CD14-positive monocyte (primary cell): ENCODE measurements at regions not wholly inside any gene's neighbourhood (a gene's known extent, or its start where the extent isn't known, plus 50 kb on each side); places are given as distances from the start of the nearest gene placed in this dataset.

Source experiments
- DNase-seq, 3 donors: peaks; one replicate each; pipeline ENCODE4 v3.0.0-alpha.2; 2011 to 2022
- H2AFZ ChIP-seq: 2 replicates; pipeline ENCODE4 v1.6.0; 2012; ENCODE audit warnings: mild to moderate bottlenecking, low read depth, low read length, inconsistent platforms; ENCODE audit not compliant: insufficient read depth, poor library complexity, severe bottlenecking
- H3K27ac ChIP-seq, 2 donors: 1 replicate in 1 of 2; 2 replicates in 1 of 2; pipeline ENCODE4 v1.5.1; 2012 to 2013; ENCODE audit warnings: low read length in 2 of 2, control low read depth in 1 of 2, inconsistent platforms in 1 of 2, low read depth in 1 of 2, mild to moderate bottlenecking in 1 of 2
- H3K27me3 ChIP-seq, 2 donors: one replicate each; pipeline versions ENCODE4 v1.6.0 to v1.6.1; 2011 to 2013; ENCODE audit warnings: low read length in 2 of 2; ENCODE audit not compliant: control insufficient read depth in 2 of 2, insufficient read depth in 2 of 2
- H3K36me3 ChIP-seq, 2 donors: replicated peaks in 1 of 2; 1 replicate in 1 of 2; 2 replicates in 1 of 2; pipeline versions ENCODE4 v1.5.1 to v1.6.1; 2012 to 2013; ENCODE audit warnings: low read length in 2 of 2, control low read depth in 1 of 2, inconsistent platforms in 1 of 2, mild to moderate bottlenecking in 1 of 2; ENCODE audit not compliant: insufficient read depth in 2 of 2, control insufficient read depth in 1 of 2
- H3K4me1 ChIP-seq, 2 donors: 1 replicate in 1 of 2; 2 replicates in 1 of 2; pipeline versions ENCODE4 v1.5.1 to v1.6.1; 2012 to 2013; ENCODE audit warnings: low read length in 2 of 2, control low read depth in 1 of 2, inconsistent platforms in 1 of 2, mild to moderate bottlenecking in 1 of 2, moderate library complexity in 1 of 2; ENCODE audit not compliant: insufficient read depth in 2 of 2, control insufficient read depth in 1 of 2
- H3K4me2 ChIP-seq: replicated peaks from 2 replicates; pipeline ENCODE3; 2012; ENCODE audit warnings: low read length, moderate library complexity, mild to moderate bottlenecking; ENCODE audit not compliant: poor library complexity, severe bottlenecking; ENCODE audit errors: extremely low read depth
- H3K4me3 ChIP-seq, 3 experiments: fragments of 200-600 bp in 1 of 3; sonication (generic) in 1 of 3; replicated peaks in 1 of 3; 1 replicate in 2 of 3; 2 replicates in 1 of 3; pipeline ENCODE4 v1.5.1; 2011 to 2013; ENCODE audit warnings: low read length in 3 of 3, mild to moderate bottlenecking in 3 of 3, control low read depth in 2 of 3, low read depth in 2 of 3, inconsistent platforms in 1 of 3, moderate library complexity in 1 of 3
- H3K79me2 ChIP-seq: 2 replicates; pipeline ENCODE4 v1.6.0; 2012; ENCODE audit warnings: mild to moderate bottlenecking, control low read depth, inconsistent platforms, low read length, moderate library complexity; ENCODE audit not compliant: insufficient read depth
- H3K9ac ChIP-seq: 2 replicates; pipeline ENCODE4 v1.6.0; 2017; ENCODE audit warnings: low read length, mild to moderate bottlenecking; ENCODE audit not compliant: insufficient read depth, poor library complexity, severe bottlenecking
- H3K9me3 ChIP-seq, 2 donors: replicated peaks in 1 of 2; 1 replicate in 1 of 2; 2 replicates in 1 of 2; pipeline versions ENCODE4 v1.5.1 to v1.6.1; 2012 to 2013; ENCODE audit warnings: low read length in 2 of 2, control low read depth in 1 of 2; ENCODE audit not compliant: control insufficient read depth in 1 of 2, insufficient read depth in 1 of 2
- H4K20me1 ChIP-seq: 2 replicates; pipeline ENCODE4 v1.6.0; 2012; ENCODE audit warnings: mild to moderate bottlenecking, low read length, control low read depth, moderate library complexity; ENCODE audit not compliant: insufficient read depth
- H3K27ac Mint-ChIP-seq, 7 donors: one replicate each; pipeline ENCODE4 v1.8.0; 2020; ENCODE audit warnings: mild to moderate bottlenecking in 7 of 7, mixed read lengths in 7 of 7, moderate library complexity in 6 of 7, inconsistent platforms in 2 of 7
- H3K27me3 Mint-ChIP-seq, 3 donors: one replicate each; pipeline ENCODE4 v1.8.0; 2021 to 2022; ENCODE audit warnings: low read depth in 3 of 3, mild to moderate bottlenecking in 3 of 3, mixed read lengths in 3 of 3, moderate library complexity in 3 of 3, inconsistent platforms in 1 of 3
- H3K36me3 Mint-ChIP-seq, 2 donors: one replicate each; pipeline ENCODE4 v1.8.0; 2020; ENCODE audit warnings: mixed read lengths in 2 of 2, inconsistent platforms in 1 of 2, mild to moderate bottlenecking in 1 of 2
- H3K4me1 Mint-ChIP-seq: one replicate; pipeline ENCODE4 v1.8.0; 2020; ENCODE audit warnings: mild to moderate bottlenecking, mixed read lengths
- H3K4me3 Mint-ChIP-seq, 2 donors: one replicate each; pipeline ENCODE4 v1.8.0; 2020; ENCODE audit warnings: mild to moderate bottlenecking in 2 of 2, mixed read lengths in 2 of 2, moderate library complexity in 1 of 2
- H3K9me3 Mint-ChIP-seq, 7 donors: one replicate each; pipeline ENCODE4 v1.8.0; 2020 to 2022; ENCODE audit warnings: mixed read lengths in 7 of 7, mild to moderate bottlenecking in 6 of 7, moderate library complexity in 6 of 7, inconsistent platforms in 2 of 7
- WGBS: methylation state at CpG from one replicate; pipeline ENCODE4 v1.1.5; 2013; ENCODE audit warnings: missing lambda C conversion rate; ENCODE audit not compliant: insufficient coverage; 5-methylcytosine and 5-hydroxymethylcytosine counted together
- intact Hi-C, 2 donors: fragments of 100-400 bp; cut with micrococcal nuclease; formaldehyde crosslinking; loops; one replicate each; pipeline versions ENCODE4 v1.15.0 to v1.15.1; 2023
- TF ChIP-seq, protein P1 (sequence below): fragments of 200-600 bp; IDR thresholded peaks from one replicate; pipeline ENCODE4 v1.8.0; 2022; ENCODE audit warnings: antibody characterized with exemption, mild to moderate bottlenecking

GRCh38 chr14:44742202-44742601 is 219.5 kb downstream of the KLHL28 start:
- Histone ChIP-seq H3K9me3 (peaks cover 13 to 16% of the 10 kb centered on the region in 2 donors), H3K4me1 (no peaks in the 10 kb centered on the region), H2AFZ (no peak overlapping the region), H4K20me1 (no peaks in the 10 kb centered on the region), H3K9ac (no peak overlapping the region), H3K4me3 (no peak overlapping the region), H3K79me2 (no peaks in the 10 kb centered on the region), H3K27me3 (no peaks in the 10 kb centered on the region), H3K4me2 (no peak overlapping the region), H3K36me3 (no peaks in the 10 kb centered on the region), H3K27ac (no peak overlapping the region)
- Mint-ChIP-seq H3K27ac (no peak overlapping the region), H3K4me1 (no peaks in the 10 kb centered on the region), H3K36me3 (no peaks in the 10 kb centered on the region), H3K9me3 (peaks cover 0 to 18% (median 8%) of the 10 kb centered on the region in 7 donors), H3K4me3 (no peak overlapping the region), H3K27me3 (peaks cover 0 to 2% (median 0%) of the 10 kb centered on the region in 3 donors)
- TF ChIP-seq, protein P1, sequence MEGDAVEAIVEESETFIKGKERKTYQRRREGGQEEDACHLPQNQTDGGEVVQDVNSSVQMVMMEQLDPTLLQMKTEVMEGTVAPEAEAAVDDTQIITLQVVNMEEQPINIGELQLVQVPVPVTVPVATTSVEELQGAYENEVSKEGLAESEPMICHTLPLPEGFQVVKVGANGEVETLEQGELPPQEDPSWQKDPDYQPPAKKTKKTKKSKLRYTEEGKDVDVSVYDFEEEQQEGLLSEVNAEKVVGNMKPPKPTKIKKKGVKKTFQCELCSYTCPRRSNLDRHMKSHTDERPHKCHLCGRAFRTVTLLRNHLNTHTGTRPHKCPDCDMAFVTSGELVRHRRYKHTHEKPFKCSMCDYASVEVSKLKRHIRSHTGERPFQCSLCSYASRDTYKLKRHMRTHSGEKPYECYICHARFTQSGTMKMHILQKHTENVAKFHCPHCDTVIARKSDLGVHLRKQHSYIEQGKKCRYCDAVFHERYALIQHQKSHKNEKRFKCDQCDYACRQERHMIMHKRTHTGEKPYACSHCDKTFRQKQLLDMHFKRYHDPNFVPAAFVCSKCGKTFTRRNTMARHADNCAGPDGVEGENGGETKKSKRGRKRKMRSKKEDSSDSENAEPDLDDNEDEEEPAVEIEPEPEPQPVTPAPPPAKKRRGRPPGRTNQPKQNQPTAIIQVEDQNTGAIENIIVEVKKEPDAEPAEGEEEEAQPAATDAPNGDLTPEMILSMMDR = no peak
- intact Hi-C loops = no loop called here
- DNase-seq = no peak
- no CpG with 5 or more reads among the region's 6 CpGs for WGBS

GRCh38 chr14:44741431-44741830 is 220.3 kb downstream of the KLHL28 start:
- DNase-seq = no peak
- H3K9ac ChIP-seq = no peak overlapping the region
- intact Hi-C loops = no loop called here
- Mint-ChIP-seq H3K4me1 (no peaks in the 10 kb centered on the region), H3K36me3 (no peaks in the 10 kb centered on the region), H3K27me3 (peaks cover 0 to 2% (median 0%) of the 10 kb centered on the region in 3 donors), H3K27ac (no peak overlapping the region), H3K9me3 (peaks cover 0 to 18% (median 9%) of the 10 kb centered on the region in 7 donors), H3K4me3 (no peak overlapping the region)
- H3K36me3 ChIP-seq = no peaks in the 10 kb centered on the region
- no peaks in the 10 kb centered on the region for H4K20me1 ChIP-seq
- H3K27ac ChIP-seq = no peak overlapping the region
- TF ChIP-seq, protein P1 = no peak
- H3K27me3 ChIP-seq = no peaks in the 10 kb centered on the region
- H3K4me1 ChIP-seq = no peaks in the 10 kb centered on the region
- no peak overlapping the region for H2AFZ ChIP-seq
- H3K4me3 ChIP-seq = no peak overlapping the region
- H3K4me2 ChIP-seq = no peak overlapping the region
- H3K79me2 ChIP-seq = no peaks in the 10 kb centered on the region
- peaks cover 13 to 16% of the 10 kb centered on the region in 2 donors for H3K9me3 ChIP-seq
